Tibial nerve (tissue), 4 donors: ENCODE measurements at regions not wholly inside any gene's neighbourhood (a gene's known extent, or its start where the extent isn't known, plus 50 kb on each side); places are given as distances from the start of the nearest gene placed in this dataset.

Experiments used
- CTCF ChIP-seq, 5 experiments: fragments of 200-600 bp in 3 of 5; fragments of 450-650 bp in 2 of 5; sonication (generic) in 3 of 5; IDR thresholded peaks; one replicate each; pipeline ENCODE4 v1.5.1; 2016 to 2019; ENCODE audit warnings: antibody characterized with exemption in 5 of 5, mild to moderate bottlenecking in 3 of 5, moderate library complexity in 2 of 5
- EP300 ChIP-seq, 2 donors: sonication (generic); formaldehyde crosslinking; IDR thresholded peaks; one replicate each; pipeline ENCODE4 v1.6.1; 2017; ENCODE audit warnings: antibody characterized with exemption in 2 of 2, mild to moderate bottlenecking in 1 of 2
- POLR2A ChIP-seq, 2 donors: fragments of 450-650 bp; IDR thresholded peaks; one replicate each; pipeline ENCODE4 v1.6.1; 2017; ENCODE audit warnings: antibody characterized with exemption in 2 of 2, mild to moderate bottlenecking in 2 of 2, moderate library complexity in 2 of 2

GRCh38 chr12:114192549-114192948 lies 213.4 kb downstream of the TBX5 start:
- TF ChIP-seq CTCF (IDR thresholded peaks at IDR 0.05) = no peak
- TF ChIP-seq POLR2A (IDR thresholded peaks at IDR 0.05) = no peak
- no peak for TF ChIP-seq EP300 (IDR thresholded peaks at IDR 0.05)
